ENCODE measurements at regions not wholly inside any gene's neighbourhood (a gene's known extent, or its start where the extent isn't known, plus 50 kb on each side); places are given as distances from the start of the nearest gene placed in this dataset.
"Not testable (repeated sequence)": the region's sequence is repeated elsewhere in the genome, so short reads cannot be mapped to it uniquely, and the experiment has no call there.

GRCh38 chr4:128690011-128690410 is 119.5 kb upstream of the JADE1 start:
- FAIRE-seq, result no peak
- DNase-seq (ENCODE audit: insufficient read length, low spot score), result no peak

DNA sequence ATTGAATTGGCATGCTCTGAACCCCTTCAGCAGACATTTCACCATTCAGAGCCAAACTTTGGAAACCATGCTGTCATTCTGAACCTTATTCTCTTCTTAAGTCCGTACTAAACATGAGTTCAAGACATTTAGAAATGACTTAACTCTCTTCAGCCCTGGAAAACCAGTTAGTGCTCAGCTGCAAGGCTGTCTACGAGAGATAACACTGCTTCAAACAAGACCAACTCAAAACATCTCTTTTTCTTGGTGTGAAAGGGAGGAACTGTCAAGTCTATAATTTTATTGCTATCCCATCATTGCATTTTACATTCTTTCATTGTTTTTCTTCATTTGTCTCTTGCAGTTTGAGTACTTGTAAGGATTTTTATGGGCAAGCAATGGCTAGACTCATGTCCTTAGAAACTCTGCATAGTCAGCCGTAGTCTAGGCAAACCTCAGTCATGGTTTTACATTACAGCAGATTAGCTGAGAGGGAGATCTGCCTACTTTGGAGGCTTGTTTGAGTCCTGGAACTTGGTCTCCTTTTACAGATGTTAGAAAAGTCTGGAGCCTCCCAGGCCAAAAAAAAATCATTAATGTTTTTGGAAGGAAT is 120.6 kb upstream of the JADE1 start:
- no peak for DNase-seq (ENCODE audit: insufficient read length, low spot score)
- no peak for FAIRE-seq

GRCh38 chr4:128688033-128688721 is 121.3 kb upstream of the JADE1 start:
- no peak for DNase-seq (ENCODE audit: insufficient read length, low spot score)
- no peak for FAIRE-seq

DNA sequence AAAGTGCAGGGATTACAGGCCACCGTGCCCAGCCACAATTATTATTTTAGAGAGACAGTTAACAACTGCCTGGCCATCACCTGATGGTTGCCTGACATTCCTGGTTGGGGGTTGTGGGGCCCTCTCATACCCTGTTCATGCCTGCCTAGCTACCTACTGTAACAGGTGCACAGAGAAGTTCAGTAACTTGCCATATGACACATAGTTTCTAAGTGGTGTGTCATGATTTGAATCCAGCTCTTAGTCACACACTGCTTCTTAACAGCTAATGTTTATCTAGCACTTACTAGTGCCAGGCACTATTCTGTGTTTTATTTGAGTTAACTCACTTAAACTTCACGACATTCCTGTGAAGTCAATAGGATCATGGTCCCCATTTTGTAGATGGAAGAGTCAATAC is 122.7 kb upstream of the JADE1 start:
- FAIRE-seq (no peak), DNase-seq (ENCODE audit: insufficient read length, low spot score) (no peak)

GRCh38 chr4:128686032-128686465 is 123.5 kb upstream of the JADE1 start:
- FAIRE-seq (no peak), DNase-seq (ENCODE audit: insufficient read length, low spot score) (no peak)

DNA sequence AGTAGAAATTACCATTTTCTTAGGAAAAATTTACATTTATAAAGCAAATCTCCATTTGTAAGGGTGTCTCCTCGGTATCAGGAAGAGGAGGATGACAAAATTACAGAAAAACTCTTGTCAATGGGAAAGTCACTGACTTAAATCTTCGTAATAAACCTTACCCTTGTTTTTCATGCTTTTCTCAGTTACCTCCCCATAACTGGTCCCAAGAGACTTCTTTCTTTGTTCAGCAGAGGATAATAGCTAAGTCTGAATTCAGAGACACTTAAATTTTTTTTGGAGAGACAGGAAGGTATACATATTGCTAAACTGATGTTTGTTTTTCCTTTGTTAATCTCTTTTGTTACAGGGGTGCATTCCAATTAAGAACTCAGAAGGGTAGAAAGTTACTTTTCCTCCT is 125.5 kb upstream of the JADE1 start:
- no peak for FAIRE-seq
- no peak for DNase-seq (ENCODE audit: insufficient read length, low spot score)

DNA sequence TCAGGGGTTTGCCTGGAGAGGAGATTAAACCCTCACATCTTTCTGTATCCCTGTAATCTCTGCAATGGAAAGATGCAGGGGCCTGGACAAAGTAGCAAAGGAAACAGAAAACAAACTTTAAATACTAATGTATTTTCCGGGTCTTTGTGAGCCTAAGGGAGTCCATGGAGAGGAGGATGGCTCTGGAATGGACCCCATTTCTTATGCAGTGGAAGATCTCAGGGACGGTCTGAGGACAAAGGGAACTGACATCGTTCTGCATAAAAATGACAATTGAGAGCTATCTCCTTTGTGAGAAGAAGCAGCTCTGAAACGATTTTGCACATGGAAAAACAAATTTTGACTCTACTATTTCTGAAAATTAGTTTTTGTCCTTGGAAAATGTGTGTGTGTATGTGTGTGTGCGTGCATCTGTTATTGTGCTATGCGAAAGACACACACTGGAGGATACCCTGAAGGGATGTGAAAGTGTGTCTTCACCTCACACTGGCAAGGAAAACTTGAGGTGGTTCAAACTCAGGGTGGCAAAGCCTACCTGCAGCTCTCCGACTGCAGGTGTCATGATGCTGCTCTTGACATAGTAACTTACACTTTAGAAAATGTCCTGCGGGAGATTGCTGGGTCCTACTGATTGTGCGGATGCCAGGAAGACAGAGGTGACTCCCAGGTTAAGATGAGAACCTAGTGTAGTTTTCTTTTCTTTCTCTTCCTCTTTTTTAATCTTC is 126.4 kb upstream of the JADE1 start:
- no peak for DNase-seq (ENCODE audit: insufficient read length, low spot score)
- no peak for FAIRE-seq

- DNase-seq (ENCODE audit: insufficient read length, low spot score), result no peak
- no peak for FAIRE-seq
Observed at GRCh38 chr4:128676095-128676494, 133.4 kb upstream of the JADE1 start.

- FAIRE-seq, result peak; percentile 83
- peak; percentile 28 for DNase-seq (ENCODE audit: insufficient read length, low spot score)
Observed at GRCh38 chr4:128675083-128675482, 134.4 kb upstream of the JADE1 start.

- DNase-seq (ENCODE audit: insufficient read length, low spot score); FAIRE-seq: not testable (repeated sequence)
Observed at GRCh38 chr4:128673159-128673558, 136.3 kb upstream of the JADE1 start.

- FAIRE-seq; DNase-seq (ENCODE audit: insufficient read length, low spot score): not testable (repeated sequence)
Observed at GRCh38 chr4:128672596-128672995, 136.9 kb upstream of the JADE1 start.

DNA sequence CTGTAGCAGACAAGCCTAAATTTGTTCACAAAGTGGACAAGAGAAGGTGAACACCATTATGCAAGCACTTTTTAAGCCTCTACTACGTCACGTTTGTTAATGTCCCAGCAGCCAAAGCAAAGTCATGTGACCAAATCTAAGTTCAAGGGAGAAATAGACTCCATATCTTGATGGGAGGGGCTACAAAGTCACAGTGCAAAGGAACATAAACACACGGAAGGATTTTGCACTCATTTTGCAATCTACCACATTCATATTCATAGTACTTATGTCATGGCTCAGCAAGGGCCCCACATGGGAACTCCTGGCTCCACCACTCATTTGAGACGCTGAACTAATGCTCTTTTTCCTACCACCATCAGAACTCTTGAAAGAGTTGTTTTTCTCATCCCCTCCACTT is 139.0 kb upstream of the JADE1 start:
- DNase-seq (ENCODE audit: insufficient read length, low spot score) (no peak), FAIRE-seq (no peak)

DNA sequence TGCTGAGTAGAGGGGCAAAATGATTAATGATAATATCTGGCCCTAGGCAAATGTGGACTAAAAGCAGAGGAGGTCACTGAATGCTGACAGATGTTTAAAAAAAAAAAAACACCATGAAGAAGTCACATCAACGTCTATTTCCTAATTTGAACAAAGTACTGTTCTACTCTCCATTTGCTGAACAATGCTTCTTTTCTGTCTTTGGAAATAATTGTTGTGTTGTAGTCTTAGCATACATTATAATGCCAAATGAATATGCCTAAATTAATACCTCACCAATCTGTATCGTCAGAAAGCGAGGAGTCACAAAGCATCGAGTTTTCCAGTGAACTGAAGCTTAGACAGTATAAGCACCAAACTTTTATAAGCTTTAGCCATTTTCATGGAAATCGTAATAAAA is 140.9 kb upstream of the JADE1 start:
- FAIRE-seq (no peak), DNase-seq (ENCODE audit: insufficient read length, low spot score) (no peak)

GRCh38 chr4:128665514-128665913 is 144.0 kb upstream of the JADE1 start:
- DNase-seq (ENCODE audit: insufficient read length, low spot score) (no peak), FAIRE-seq (no peak)

GRCh38 chr4:128663325-128663724 is 146.2 kb upstream of the JADE1 start:
- FAIRE-seq (peak; percentile 67), DNase-seq (ENCODE audit: insufficient read length, low spot score) (no peak)

GRCh38 chr4:128661479-128661878 is 148.0 kb upstream of the JADE1 start:
- DNase-seq (ENCODE audit: insufficient read length, low spot score), result no peak

DNA sequence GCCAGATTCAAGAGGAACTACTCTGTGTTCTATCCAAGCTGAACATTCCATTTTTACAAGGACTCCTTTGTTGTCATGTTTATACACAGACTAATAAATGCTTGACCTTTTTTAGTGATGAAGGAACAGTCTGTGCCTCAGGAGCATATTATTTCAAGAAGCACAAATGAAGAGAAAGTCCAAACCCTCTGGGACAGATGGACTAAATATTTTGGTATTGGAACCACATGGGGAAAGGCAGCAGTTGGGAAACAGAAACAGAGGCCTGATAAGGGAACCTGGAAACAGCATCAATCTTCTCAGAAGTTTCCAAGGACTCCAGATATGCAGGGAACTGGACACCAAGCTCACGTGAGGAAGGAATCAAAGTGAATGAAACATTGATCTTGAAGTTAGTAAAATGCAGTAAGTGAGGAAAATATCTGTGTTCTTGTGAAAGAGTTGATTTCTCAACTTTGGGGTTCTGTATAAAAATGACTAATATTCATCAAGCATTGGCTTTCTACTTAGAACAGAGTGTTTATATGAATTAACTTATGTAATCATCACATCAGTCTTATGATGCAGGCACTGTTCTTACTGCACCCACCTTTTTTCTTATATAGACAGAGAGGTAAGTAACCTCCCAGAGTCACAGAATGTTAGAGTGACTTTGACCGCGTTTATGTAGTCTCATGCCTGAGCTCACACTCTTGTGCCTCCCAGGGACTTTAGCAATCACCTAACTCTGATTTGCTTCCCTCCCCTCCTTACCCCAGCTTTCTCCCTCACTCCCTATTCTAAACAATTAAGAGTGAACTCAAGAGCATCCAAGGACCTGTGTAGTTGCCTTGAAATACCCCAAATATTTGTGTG is 148.9 kb upstream of the JADE1 start:
- FAIRE-seq (no peak), DNase-seq (ENCODE audit: insufficient read length, low spot score) (no peak)

More at GRCh38 chr4:128661479-128661878, 148.0 kb upstream of the JADE1 start:
- FAIRE-seq, result no peak

GRCh38 chr4:128658214-128658631 is 151.3 kb upstream of the JADE1 start:
- FAIRE-seq, result no peak
- DNase-seq (ENCODE audit: insufficient read length, low spot score), result no peak

DNA sequence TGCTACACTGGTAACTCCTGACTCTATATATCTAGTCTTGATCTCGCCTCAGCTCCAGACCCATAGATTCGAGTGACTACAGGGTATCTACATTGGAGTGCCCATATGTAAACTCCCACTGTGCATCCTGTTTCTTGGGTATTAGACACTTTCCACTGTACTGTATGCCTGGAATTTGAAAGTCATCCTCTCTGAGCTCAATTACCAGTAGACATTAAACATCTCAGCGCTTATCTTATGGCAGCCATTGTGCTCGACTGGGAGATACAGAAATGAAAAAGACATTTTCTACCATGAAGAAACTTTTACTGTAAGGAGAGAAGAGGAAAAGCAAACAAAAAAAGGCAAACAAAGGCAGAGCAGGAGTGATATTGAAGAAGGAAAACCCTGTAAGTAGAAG is 151.9 kb upstream of the JADE1 start:
- FAIRE-seq, result peak; percentile 21
- no peak for DNase-seq (ENCODE audit: insufficient read length, low spot score)

GRCh38 chr4:128654465-128654864 is 155.0 kb upstream of the JADE1 start:
- DNase-seq (ENCODE audit: insufficient read length, low spot score) (no peak), FAIRE-seq (no peak)

All from GM19239 (cell line).